MM.1S (cell line): ENCODE measurements at regions not wholly inside any gene's neighbourhood (a gene's known extent, or its start where the extent isn't known, plus 50 kb on each side); places are given as distances from the start of the nearest gene placed in this dataset.
"Not testable (repeated sequence)": the region's sequence is repeated elsewhere in the genome, so short reads cannot be mapped to it uniquely, and the experiment has no call there.

Experiments used
- DNase-seq: peaks from one replicate; pipeline ENCODE4 v3.0.0-alpha.2; 2015
- H2AFZ ChIP-seq: fragments of 300-600 bp; sonication (generic); 2 replicates; pipeline ENCODE4 v1.6.0; 2016; ENCODE audit warnings: antibody characterized with exemption, low read length
- H3F3A ChIP-seq: fragments of 300-600 bp; sonication (generic); 2 replicates; pipeline ENCODE4 v1.6.1; 2016; ENCODE audit warnings: mild to moderate bottlenecking, antibody characterized with exemption, low read length, moderate library complexity, mixed read lengths; ENCODE audit not compliant: insufficient read depth
- H3K27ac ChIP-seq: fragments of 300-600 bp; sonication (generic); 2 replicates; pipeline ENCODE4 v1.5.1; 2016; ENCODE audit warnings: mild to moderate bottlenecking, low read length
- H3K27me3 ChIP-seq: fragments of 300-600 bp; sonication (generic); replicated peaks from 2 replicates; pipeline ENCODE4 v1.6.0; 2016; ENCODE audit warnings: low read length; ENCODE audit not compliant: insufficient read depth
- H3K36me3 ChIP-seq: fragments of 300-600 bp; sonication (generic); replicated peaks from 2 replicates; pipeline ENCODE4 v1.6.1; 2016; ENCODE audit warnings: mild to moderate bottlenecking, low read length, mixed read lengths; ENCODE audit not compliant: insufficient read depth
- H3K4me1 ChIP-seq: fragments of 300-600 bp; sonication (generic); 2 replicates; pipeline ENCODE4 v1.6.1; 2016; ENCODE audit warnings: low read length, mixed read lengths
- H3K4me2 ChIP-seq: fragments of 300-600 bp; sonication (generic); 2 replicates; pipeline ENCODE4 v1.6.0; 2016; ENCODE audit warnings: low read depth, low read length
- H3K4me3 ChIP-seq: fragments of 300-600 bp; sonication (generic); 2 replicates; pipeline ENCODE4 v1.5.1; 2016; ENCODE audit warnings: low read length, mixed read lengths
- H3K79me2 ChIP-seq: fragments of 300-600 bp; sonication (generic); 2 replicates; pipeline ENCODE4 v1.6.1; 2016; ENCODE audit warnings: mixed run types, low read length, mixed read lengths
- H3K9ac ChIP-seq: fragments of 300-600 bp; sonication (generic); 2 replicates; pipeline ENCODE4 v1.6.1; 2016; ENCODE audit warnings: low read length, mixed read lengths
- H3K9me2 ChIP-seq: fragments of 300-600 bp; sonication (generic); replicated peaks from 2 replicates; pipeline ENCODE4 v1.6.1; 2016; ENCODE audit warnings: mild to moderate bottlenecking, low read length, mixed read lengths; ENCODE audit not compliant: insufficient read depth
- H3K9me3 ChIP-seq: fragments of 300-600 bp; sonication (generic); replicated peaks from 2 replicates; pipeline ENCODE4 v1.6.1; 2016; ENCODE audit warnings: mild to moderate bottlenecking, low read length, mixed read lengths; ENCODE audit not compliant: insufficient read depth
- H4K20me1 ChIP-seq: fragments of 300-600 bp; sonication (generic); 2 replicates; pipeline ENCODE4 v1.6.1; 2016; ENCODE audit warnings: mild to moderate bottlenecking, low read length, moderate library complexity, mixed read lengths; ENCODE audit not compliant: insufficient read depth
- EZH2 ChIP-seq: fragments of 300-600 bp; sonication (generic); optimal IDR thresholded peaks from 2 replicates; pipeline ENCODE3; 2017; ENCODE audit warnings: low read depth, mild to moderate bottlenecking, antibody characterized with exemption, low read length, mixed read lengths
- EZH2phosphoT487 ChIP-seq: fragments of 300-600 bp; sonication (generic); IDR thresholded peaks from 2 replicates; pipeline ENCODE4 v1.6.1; 2018; ENCODE audit warnings: antibody characterized with exemption, low read length
- TF ChIP-seq, protein P1 (sequence below): fragments of 300-600 bp; sonication (generic); IDR thresholded peaks from 2 replicates; pipeline ENCODE4 v1.5.1; 2016; ENCODE audit warnings: antibody characterized with exemption, low read length, mixed read lengths

- H4K20me1 ChIP-seq = no peaks in the 10 kb centered on the region
- no peaks in the 10 kb centered on the region for H3K4me1 ChIP-seq
- H3F3A ChIP-seq = no peaks in the 10 kb centered on the region
- H2AFZ ChIP-seq = no peak overlapping the region
- TF ChIP-seq EZH2 (no peak), EZH2phosphoT487 (no peak)
- TF ChIP-seq, protein P1, sequence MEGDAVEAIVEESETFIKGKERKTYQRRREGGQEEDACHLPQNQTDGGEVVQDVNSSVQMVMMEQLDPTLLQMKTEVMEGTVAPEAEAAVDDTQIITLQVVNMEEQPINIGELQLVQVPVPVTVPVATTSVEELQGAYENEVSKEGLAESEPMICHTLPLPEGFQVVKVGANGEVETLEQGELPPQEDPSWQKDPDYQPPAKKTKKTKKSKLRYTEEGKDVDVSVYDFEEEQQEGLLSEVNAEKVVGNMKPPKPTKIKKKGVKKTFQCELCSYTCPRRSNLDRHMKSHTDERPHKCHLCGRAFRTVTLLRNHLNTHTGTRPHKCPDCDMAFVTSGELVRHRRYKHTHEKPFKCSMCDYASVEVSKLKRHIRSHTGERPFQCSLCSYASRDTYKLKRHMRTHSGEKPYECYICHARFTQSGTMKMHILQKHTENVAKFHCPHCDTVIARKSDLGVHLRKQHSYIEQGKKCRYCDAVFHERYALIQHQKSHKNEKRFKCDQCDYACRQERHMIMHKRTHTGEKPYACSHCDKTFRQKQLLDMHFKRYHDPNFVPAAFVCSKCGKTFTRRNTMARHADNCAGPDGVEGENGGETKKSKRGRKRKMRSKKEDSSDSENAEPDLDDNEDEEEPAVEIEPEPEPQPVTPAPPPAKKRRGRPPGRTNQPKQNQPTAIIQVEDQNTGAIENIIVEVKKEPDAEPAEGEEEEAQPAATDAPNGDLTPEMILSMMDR = no peak
- H3K9ac ChIP-seq = no peak overlapping the region
- no peaks in the 10 kb centered on the region for H3K79me2 ChIP-seq
- no peaks in the 10 kb centered on the region for H3K9me3 ChIP-seq
- H3K4me3 ChIP-seq = no peak overlapping the region
- no peak for DNase-seq
- H3K27ac ChIP-seq = no peak overlapping the region
- H3K36me3 ChIP-seq = no peaks in the 10 kb centered on the region
- H3K4me2 ChIP-seq = no peak overlapping the region
- no peaks in the 10 kb centered on the region for H3K9me2 ChIP-seq
- no peaks in the 10 kb centered on the region for H3K27me3 ChIP-seq
These were observed 58.6 kb upstream of the CNTNAP2 start for GRCh38 chr7:146057958-146058357.

DNA sequence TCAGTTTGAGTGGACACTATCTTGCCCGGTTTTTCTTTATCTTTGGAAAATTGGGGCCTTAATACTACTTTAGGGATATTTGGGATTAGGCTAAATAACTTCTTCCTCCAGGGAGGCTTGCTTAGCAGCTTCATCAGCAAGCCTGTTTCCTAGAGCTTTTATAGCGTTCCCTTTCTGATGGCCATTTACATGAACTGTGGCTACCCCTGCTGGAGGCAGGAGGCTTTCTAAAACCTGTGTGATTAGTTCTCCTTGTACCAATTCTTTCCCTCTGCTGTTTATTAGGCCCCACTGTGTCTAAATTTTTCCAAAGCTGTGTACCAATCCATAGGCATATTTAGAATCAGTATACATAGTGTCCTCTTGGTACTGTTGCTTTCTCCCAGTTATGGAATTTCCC lies 61.7 kb upstream of the CNTNAP2 start:
- no peaks in the 10 kb centered on the region for H3K4me1 ChIP-seq
- DNase-seq = no peak
- H4K20me1 ChIP-seq = no peaks in the 10 kb centered on the region
- H3K9me2 ChIP-seq = no peaks in the 10 kb centered on the region
- TF ChIP-seq, protein P1 = peak; percentile 13; the same call in 1 of the 2 replicates
- TF ChIP-seq EZH2phosphoT487 = no peak
- no peak overlapping the region for H3K4me3 ChIP-seq
- no peak overlapping the region for H3K9ac ChIP-seq
- H3F3A ChIP-seq = no peaks in the 10 kb centered on the region
- H3K9me3 ChIP-seq = no peaks in the 10 kb centered on the region
- no peaks in the 10 kb centered on the region for H3K79me2 ChIP-seq
- no peak overlapping the region for H3K4me2 ChIP-seq
- H3K27me3 ChIP-seq = no peaks in the 10 kb centered on the region
- H3K27ac ChIP-seq = no peak overlapping the region
- no peaks in the 10 kb centered on the region for H3K36me3 ChIP-seq
- no peak overlapping the region for H2AFZ ChIP-seq

GRCh38 chr7:146053492-146053891 lies 63.1 kb upstream of the CNTNAP2 start:
- Histone ChIP-seq H3K9ac (no peak overlapping the region), H3K4me2 (no peak overlapping the region), H3K36me3 (no peaks in the 10 kb centered on the region), H3K4me3 (no peak overlapping the region), H3K27me3 (no peaks in the 10 kb centered on the region), H2AFZ (no peak overlapping the region), H3K9me2 (no peaks in the 10 kb centered on the region), H4K20me1 (no peaks in the 10 kb centered on the region), H3K9me3 (no peaks in the 10 kb centered on the region), H3K79me2 (no peaks in the 10 kb centered on the region), H3K27ac (no peak overlapping the region), H3F3A (no peaks in the 10 kb centered on the region), H3K4me1 (no peaks in the 10 kb centered on the region)
- DNase-seq = no peak
- TF ChIP-seq, protein P1 = no peak
- TF ChIP-seq EZH2 (no peak), EZH2phosphoT487 (no peak)

GRCh38 chr7:146043310-146043709 lies 73.3 kb upstream of the CNTNAP2 start:
- not testable (repeated sequence) for H3K79me2 ChIP-seq, H3K4me3 ChIP-seq, DNase-seq, H3K9me3 ChIP-seq, H2AFZ ChIP-seq, H3K27me3 ChIP-seq, H4K20me1 ChIP-seq, H3K36me3 ChIP-seq, H3K4me1 ChIP-seq, H3K27ac ChIP-seq, H3F3A ChIP-seq, H3K9ac ChIP-seq, H3K4me2 ChIP-seq, H3K9me2 ChIP-seq
